GM18870 (cell line): ENCODE measurements at regions not wholly inside any gene's neighbourhood (a gene's known extent, or its start where the extent isn't known, plus 50 kb on each side); places are given as distances from the start of the nearest gene placed in this dataset.

Experiments
- ATAC-seq: cut with Tn5 transposase; IDR thresholded peaks from one replicate; pipeline ENCODE4 v1.9.1; 2021; ENCODE audit warnings: moderate library complexity; ENCODE audit not compliant: unreplicated experiment

DNA sequence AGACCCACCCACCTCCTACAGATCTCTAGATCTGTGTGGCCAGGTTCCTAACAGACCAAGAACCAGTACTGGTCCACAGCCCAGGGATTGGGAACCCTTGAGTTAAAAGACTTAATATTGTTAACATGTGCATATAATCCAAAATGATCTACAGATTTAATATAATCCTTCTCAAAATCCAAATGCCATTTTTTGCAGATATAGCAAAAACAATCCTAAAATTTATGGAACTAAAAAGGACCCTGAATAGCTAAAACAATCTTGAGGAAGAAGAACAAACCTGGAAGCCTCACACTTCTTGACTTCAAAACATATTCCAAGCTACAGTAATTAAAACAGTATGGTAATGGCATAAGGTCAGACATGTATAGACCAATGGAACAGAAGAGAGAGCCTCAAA, 206.9 kb upstream of the SIX2 start:
- ATAC-seq: no peak

DNA sequence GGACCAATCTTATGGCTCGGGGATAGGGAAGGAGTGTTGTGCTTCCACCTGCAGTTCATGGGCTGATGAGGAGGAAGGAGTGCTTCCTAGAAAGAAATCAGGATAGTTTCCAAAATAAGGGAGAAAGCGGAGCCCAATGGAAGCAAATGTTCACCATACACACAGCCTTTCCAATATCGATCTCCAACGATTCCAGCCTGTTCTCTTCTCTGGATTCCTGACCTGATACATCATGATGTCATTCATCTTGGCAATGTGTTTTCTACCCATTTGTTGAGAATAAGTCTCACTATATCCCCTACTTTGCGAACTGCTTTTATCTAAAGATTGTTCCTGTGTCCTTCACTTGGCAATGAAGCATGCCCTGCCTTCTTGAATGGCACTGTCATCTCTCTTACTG, 205.3 kb upstream of the SIX2 start:
- ATAC-seq: no peak

DNA sequence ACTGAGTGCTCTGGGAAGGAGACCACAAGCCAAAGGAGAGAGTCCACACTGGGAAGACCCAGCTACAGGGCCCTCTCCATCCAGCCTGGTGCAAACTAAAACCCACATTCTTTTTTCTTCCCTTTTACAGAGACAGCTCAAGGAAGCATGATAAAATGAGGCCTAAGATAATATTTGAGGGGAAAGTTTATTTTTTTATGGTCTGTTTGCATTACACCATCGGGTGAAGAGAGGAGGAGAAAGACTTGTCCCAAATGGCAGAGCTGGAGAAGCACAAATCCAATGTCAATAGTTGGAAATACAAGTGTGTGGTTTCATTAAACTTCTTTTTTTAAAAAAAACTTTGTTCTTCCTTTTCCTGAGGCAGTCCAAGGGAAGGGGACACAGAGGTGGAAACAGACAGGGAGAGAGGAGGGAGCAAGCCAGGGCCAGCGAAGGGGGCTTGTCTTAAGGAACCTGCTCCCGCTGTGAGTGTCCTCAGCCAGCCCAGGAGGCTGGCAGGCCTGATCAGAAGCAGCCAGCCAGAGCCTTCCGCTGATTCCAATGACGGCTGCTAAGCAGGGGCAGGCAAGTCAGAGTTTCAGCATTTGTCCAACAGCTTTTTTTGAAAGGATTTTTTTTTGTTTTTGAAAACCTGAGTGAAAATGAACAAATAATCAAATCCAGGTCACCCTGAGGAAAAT, 203.8 kb upstream of the SIX2 start:
- no peak for ATAC-seq

DNA sequence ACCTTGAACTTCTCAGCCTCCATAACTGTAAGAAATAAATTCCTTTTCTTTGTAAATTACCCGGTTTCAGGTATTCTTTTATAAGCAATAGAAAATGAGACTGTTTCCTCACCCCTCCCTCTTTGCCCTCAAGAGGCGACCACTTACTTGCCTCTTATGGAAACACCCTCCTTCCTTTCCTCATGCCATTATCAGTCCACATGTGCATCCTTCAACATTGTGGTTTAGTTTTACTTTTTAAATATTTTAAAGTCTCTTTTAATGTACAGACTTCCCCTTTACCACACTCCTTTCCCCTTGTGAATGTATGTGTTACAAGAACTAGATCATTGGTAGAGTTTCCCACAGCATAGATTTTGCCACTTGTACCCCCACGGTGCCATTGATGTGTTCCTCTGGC, 202.4 kb upstream of the SIX2 start:
- no peak for ATAC-seq

DNA sequence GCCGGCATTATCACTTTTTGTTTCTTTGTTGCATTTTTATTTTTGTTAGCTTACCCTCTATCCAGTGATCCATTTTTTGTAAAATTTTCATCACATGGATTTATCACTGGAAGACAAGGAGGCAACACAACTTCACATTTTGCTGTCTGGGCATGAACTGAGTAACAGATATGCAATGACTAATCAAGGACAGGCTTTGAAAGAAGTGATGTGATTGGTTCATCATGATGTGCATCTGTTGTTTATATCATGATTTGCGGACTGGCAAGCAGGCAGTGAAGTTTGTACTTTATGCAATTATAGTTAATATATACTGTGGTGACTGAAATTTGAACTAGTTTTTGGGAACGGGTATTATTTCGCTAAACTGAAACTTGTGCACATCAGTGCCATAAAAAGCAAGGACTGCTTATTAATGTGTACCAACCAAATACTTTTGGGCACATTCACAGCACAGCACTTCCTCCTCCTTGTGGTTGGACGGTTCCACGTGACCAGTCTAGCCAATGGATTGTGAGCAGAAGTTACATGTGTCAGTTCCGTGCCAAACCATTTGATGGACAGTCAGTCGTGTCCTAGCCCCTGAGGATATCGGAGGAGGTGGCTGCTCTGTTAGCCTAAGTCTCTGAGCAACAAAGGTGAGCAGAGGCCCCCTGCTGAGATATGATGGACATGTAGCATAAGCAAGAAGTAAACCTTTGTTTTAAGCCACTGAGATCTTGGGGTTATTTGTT, 201.4 kb upstream of the SIX2 start:
- ATAC-seq: no peak

DNA sequence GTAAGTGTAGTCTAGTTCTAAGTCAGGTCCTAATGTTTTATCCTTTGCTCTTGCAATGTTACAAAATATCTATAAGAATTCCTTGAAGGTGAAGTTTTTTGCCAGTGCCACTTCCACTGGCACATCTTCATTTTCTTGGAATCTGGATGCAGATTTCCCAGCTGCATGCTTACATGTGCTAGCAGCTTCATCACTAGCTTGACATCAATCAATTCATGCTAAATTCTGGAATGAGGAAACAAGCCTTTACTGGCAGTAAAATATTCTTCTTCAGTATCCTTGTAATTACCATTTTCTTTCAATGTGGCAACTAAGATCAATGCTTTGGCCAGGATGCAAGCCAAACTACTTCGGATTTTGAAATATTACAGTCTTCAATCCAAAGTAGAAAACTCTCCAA, 200.6 kb upstream of the SIX2 start:
- ATAC-seq: no peak

DNA sequence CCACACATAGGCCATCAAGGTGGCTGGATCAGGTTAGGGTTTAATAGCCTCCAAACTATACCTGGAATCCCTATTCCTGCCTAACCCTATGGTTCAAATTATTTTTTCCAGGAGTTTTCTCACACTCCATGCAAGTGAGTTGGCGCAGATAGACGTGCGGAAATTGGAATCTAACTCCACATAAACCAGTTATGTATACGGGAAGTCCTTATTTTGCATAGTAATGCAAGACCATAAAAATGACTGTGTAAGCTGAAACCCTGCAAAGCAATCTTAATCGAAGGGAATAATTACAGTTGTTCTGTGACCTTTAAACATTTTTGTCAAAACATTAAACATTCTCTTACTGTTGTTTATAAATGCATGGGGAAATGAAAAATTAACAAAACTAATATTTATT, 200.1 kb upstream of the SIX2 start:
- no peak for ATAC-seq

DNA sequence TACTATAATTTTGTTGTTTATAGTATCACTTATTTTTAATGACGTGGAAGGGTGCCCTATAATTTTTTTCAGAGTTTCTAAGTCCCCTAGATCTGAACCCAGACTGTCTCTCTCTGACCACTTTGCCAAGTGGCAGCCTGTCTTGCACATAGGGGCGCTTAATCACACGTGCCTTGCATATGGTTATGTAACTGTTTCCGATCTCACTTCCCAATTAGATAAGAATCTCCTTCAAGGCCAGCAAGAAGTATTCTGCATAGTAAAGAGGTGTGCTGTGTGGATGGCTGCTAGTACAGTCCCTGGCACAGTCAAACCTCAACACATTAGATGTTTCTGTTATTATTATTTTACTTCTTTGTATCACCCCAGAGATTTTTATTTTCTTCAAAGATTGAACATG, 197.8 kb upstream of the SIX2 start:
- ATAC-seq: no peak

DNA sequence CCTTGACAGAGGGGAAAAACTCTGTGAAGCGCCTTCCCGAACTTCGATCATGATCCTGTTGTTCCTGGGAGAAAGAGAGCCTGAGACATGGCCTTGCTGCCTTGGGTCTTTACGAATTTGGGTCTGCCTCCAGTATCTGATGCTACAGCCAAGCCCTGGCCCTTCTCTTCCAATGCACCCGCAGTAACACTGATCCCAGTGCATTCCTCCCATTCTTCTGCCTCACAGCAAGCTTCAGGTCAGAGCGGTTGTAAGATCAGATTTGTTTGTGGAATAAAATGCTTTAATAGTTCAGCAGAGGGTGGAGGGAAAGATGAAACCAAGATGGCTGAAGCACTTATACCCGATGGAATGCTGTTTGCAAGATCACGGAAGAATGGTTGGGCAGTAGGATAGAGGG, 196.7 kb upstream of the SIX2 start:
- ATAC-seq: no peak

DNA sequence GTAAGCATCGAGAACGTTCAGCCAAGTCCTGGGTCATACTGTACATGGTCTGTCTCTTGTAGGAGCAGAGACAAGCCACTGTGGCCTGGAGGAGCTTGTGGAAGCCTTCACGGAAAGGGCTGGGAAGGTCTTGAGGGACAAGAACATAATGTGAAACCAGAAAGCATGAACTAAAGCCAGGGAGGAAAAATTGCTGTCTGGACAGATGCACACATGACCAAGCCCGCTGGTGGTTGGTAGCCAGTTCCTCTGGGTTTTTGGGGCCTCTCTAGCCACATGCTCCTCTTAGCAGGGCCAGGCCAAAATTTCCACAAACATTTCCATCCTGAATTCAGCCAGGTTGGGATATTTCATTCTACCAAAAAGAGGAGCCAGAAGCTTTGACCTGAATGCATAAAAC, 196.2 kb upstream of the SIX2 start:
- no peak for ATAC-seq

DNA sequence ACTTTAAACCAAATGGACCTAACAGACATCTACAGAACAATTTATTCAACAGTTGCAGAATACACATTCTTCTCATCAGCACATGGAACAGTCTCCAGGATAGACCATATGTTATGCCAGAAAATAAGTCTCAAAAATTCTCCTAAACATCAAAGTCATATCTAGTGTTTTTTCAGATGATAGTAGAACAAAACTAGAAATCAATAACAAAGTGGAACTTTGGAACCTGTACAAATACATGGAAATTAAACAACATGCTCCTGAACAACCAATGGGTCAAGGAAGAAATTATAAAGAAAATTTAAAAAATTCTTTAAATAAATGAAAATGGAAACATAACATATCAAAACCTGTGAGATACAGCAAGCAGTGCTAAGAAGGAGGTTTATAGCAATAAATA, 194.1 kb upstream of the SIX2 start:
- ATAC-seq: no peak

DNA sequence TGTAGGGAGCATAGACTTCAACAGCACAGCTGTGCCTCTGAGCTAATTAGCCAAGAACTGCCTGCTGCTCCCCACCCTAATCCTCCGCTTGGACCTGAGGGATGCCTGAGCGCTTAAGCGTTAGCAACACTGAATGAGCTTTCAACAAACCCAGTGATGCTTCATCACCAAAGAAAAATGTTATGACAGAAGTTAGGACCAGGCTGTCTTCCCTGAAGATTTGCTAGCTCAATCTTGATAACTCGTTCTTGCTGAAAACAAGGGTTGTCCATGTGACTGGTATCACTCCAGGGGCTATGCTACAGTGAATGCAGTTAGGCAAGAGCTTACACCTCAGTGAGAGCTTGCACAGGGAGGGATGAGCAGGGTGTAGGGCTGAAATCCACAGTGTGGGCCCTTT, 190.7 kb upstream of the SIX2 start:
- no peak for ATAC-seq

DNA sequence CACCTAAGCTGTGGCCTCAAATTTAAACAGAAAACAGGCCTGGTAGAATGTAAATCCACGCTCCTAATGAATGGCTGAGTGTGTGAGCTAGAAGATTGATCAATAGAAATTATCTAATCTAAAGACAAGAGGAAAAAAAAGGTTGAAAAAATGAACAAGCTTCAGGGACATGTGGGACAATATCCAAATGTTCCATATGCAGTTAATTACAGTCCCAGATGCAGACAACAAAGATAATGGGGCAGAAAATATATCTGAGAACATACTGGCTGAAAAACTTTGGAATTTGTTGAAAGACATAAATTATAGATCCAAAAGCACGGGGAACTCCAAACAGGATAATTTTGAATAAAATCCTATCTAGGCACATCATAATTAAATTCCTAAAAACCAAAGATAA, 186.7 kb upstream of the SIX2 start:
- ATAC-seq: no peak

DNA sequence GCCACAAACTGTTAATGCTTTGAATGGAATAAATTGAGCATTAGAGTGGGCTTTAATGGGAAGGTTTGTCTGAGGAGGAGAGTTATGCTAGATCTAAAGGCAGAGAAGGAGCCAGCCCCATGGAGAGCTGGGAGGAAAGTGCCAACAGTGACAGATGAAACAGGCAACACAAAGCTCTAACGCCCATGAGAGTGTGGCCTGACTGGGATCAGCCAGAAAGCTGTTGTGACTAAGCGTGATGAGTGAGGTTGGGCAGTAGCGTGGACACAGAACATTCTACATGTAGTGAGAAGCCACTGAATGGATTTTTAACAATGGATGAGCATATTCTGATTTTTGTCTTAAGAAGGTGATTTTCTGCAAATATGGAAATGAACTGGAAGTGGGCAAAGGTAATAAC, 185.3 kb upstream of the SIX2 start:
- no peak for ATAC-seq

DNA sequence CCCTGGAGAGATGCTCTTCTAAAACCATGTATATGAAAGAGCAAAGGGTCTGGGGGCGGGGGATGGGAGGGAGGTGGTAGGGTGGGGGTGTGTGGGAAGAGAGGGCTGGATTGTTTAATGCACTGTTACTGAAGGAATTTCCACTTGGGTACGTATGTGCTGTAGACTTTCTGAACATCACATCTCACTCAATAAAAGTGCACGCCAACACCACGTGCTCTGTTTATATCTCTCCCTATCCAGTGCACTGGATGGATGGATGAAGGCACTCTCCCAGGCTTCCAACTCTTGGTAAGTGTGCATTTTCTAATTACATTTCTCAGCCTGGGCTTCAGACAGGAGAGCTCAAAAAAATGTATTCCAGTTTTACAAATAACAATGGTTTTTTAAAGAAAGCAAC, 184.3 kb upstream of the SIX2 start:
- ATAC-seq: no peak

DNA sequence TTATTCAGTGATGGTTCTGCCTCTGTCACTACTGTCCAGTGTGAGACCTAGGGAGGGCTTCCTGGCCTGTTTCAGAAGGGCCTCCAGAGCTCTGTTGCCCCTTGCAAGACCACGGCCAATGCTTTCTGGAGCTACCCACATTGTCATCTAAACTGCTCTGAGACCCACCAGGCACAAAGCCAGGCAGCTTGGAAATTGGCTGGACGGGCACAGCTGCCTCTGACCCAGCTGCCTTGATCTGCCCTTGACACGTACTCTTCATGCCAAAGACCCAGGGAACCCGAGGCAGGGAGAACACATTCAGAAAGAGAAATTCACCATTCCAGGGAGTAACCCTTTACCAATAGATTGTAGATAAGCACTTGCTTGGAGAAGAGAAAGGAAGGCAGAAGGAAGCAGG, 183.7 kb upstream of the SIX2 start:
- no peak for ATAC-seq

DNA sequence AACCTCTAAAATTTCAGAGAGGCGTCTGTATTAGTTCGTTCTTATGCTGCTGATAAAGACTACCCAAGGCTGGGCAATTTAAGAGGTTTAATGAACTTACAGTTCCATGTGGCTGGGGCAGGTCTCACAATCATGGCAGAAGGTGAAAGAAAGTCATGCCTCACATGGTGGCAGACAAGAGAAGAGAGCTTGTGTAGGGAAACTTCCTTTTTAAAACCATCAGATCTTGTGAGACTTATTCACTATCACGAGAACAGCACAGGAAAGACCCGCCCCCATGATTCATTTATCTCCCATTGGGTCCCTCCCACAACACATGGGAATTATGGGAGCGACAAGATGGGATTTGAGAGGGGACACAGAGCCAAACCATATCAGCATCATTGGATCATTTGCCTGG, 183.2 kb upstream of the SIX2 start:
- no peak for ATAC-seq

DNA sequence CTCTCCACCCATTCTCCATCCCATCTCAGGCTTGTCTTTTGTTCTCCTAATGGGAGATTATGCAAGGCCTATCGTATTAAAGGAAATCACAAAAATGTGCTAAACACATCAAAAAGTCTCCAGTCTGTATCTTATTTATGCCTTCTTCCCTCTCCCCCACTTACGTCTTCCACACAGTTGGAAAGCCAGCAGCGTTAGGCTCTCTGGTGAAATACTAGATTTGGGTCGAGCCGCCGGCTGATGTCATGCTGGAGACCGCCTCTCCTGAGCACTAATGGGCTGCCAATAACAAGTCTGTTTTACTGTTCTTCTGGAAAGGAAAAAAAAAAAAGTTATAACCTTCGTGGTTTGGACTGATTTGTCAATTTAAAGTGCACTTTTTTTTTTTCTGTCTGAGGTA, 182.7 kb upstream of the SIX2 start:
- no peak for ATAC-seq

DNA sequence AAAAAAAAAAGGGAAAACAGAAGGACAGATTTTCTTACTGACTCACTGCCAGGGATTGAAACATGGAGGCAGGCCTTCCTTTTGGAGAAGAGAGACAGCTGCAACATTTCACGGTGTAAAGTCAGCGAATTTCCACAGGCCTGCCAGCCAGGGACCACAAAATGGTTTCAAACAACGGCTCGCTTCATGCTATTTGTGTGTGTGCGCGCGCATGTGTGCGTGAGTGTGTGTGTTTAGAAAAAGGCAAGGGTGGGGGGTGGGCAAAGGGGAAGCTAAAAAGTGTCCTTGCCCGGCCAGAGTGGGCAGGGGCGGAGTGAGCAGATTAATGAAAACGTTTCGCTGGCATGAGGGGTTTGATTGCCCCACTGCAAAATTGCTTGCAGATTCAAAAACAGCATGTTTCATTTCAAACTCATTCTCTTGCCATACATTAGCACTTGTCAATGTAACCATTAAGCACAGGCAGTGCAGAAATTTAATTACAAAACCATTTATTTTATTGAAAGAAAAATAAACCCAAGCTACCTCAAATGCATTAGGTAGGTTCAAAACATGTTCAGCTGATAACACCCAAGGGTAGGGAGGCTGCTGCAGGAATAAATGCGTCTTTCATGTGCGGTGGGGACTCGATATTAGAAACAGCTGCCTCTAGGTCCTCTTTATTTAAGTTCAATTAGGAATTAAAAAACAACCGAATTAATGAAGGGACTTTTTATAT, 182.1 kb upstream of the SIX2 start:
- ATAC-seq: no peak

DNA sequence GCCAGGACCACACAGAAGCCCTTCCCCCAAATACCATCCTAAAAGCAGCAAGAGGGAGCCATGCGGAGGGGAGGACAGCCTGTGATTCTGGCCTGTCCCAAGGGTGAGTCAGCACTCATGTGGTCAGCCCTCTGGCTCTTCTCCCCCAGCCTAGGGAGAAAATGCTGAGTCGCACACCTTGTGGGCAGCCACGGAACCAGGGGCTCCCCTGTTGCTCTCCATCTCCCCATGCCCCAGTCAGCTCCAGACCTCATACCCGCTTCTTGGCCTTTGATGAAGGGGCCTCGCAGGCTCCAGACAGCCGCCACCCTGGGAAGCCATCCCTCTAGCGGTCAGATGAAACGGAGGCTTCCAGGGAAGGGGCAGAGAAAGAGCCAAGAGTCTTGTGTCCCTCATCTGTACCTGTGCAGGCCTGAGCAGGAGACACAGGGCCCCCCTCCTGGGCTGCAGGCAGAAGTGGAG, 181.3 kb upstream of the SIX2 start:
- no peak for ATAC-seq

DNA sequence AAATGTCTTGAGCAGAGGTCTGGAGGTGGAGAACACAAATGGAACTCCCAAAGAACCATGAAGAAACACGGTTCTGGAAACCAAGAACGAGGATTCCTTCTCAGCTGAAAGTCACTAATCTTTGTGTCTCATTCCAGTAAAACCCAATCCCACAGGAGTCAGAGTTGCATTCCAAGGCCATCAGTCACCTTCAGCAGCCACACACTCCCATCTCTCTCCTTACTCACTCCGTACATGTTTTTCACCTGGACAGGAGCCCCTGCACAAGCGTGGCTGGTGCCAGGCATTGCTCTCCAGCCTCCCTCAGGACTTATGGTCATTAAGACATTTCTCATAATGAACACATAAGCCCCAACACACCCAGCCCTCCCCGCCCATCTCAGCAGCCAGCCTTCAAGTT, 175.4 kb upstream of the SIX2 start:
- no peak for ATAC-seq

DNA sequence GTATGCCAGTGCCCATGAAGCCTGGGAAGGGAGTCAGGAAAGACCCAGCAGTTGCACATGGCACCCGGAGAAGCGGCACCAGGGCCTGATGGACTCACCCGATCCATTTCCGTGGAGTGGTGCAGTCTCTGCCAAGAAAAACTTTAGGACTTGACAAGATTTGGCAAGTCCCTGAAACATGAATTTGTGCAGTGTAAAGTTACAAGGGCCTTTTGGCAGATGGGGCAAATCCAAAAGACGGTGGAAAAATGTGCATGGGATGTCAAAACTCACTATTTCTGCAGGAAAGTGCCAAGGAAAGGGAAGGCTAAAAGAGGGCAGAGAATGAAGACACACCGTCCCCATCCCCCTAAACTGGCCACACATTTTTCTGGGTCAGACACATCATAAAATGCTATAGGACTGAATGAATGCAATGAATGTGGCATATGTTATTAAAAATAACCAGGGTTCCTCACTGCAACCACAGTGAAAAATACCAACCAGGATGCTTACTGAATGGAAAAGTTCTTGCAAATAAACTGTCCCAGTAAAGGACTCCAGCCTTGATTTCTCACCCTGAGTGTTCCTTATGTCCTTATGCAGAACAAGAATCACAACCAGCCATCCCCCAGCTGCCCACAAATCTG, 173.5 kb upstream of the SIX2 start:
- ATAC-seq: no peak
